ENCODE measurements at regions not wholly inside any gene's neighbourhood (a gene's known extent, or its start where the extent isn't known, plus 50 kb on each side); places are given as distances from the start of the nearest gene placed in this dataset.
"Not testable (repeated sequence)": the region's sequence is repeated elsewhere in the genome, so short reads cannot be mapped to it uniquely, and the experiment has no call there.

- no peak for DNase-seq (ENCODE audit: low read depth in 2 of 2)
Measured at GRCh38 chr12:73677520-73678291, 859.9 kb upstream of the ATXN7L3B start.

GRCh38 chr12:73678335-73678734, 859.3 kb upstream of the ATXN7L3B start:
- DNase-seq (ENCODE audit: low read depth in 2 of 2) = no peak

- no peak for DNase-seq (ENCODE audit: low read depth in 2 of 2)
Measured at GRCh38 chr12:73699318-73699717, 838.3 kb upstream of the ATXN7L3B start.

- DNase-seq (ENCODE audit: low read depth in 2 of 2) = no peak
Measured at GRCh38 chr12:73714655-73715054, 823.0 kb upstream of the ATXN7L3B start.

- DNase-seq (ENCODE audit: low read depth in 2 of 2) = not testable (repeated sequence)
Measured at GRCh38 chr12:73716143-73716542, 821.5 kb upstream of the ATXN7L3B start.

- DNase-seq (ENCODE audit: low read depth in 2 of 2) = no peak
Measured at GRCh38 chr12:73719223-73719622, 818.4 kb upstream of the ATXN7L3B start.

- DNase-seq (ENCODE audit: low read depth in 2 of 2) = no peak
Measured at GRCh38 chr12:73726881-73727280, 810.8 kb upstream of the ATXN7L3B start.

GRCh38 chr12:73731658-73732057, 806.0 kb upstream of the ATXN7L3B start:
- DNase-seq (ENCODE audit: low read depth in 2 of 2) = no peak

- DNase-seq (ENCODE audit: low read depth in 2 of 2) = no peak
Measured at GRCh38 chr12:73769337-73769736, 768.3 kb upstream of the ATXN7L3B start.

GRCh38 chr12:73798523-73798922, 739.1 kb upstream of the ATXN7L3B start:
- DNase-seq (ENCODE audit: low read depth in 2 of 2) = no peak

- DNase-seq (ENCODE audit: low read depth in 2 of 2) = no peak
Measured at GRCh38 chr12:73815072-73815645, 722.5 kb upstream of the ATXN7L3B start.

- no peak for DNase-seq (ENCODE audit: low read depth in 2 of 2)
Measured at GRCh38 chr12:73817161-73817560, 720.5 kb upstream of the ATXN7L3B start.

GRCh38 chr12:73833746-73834145, 703.9 kb upstream of the ATXN7L3B start:
- DNase-seq (ENCODE audit: low read depth in 2 of 2) = no peak

GRCh38 chr12:73841963-73842362, 695.7 kb upstream of the ATXN7L3B start:
- no peak for DNase-seq (ENCODE audit: low read depth in 2 of 2)

- DNase-seq (ENCODE audit: low read depth in 2 of 2) = no peak
Measured at GRCh38 chr12:73863546-73863945, 674.1 kb upstream of the ATXN7L3B start.

- DNase-seq (ENCODE audit: low read depth in 2 of 2) = no peak
Measured at GRCh38 chr12:73867147-73867546, 670.5 kb upstream of the ATXN7L3B start.

GRCh38 chr12:73877291-73877690, 660.3 kb upstream of the ATXN7L3B start:
- not testable (repeated sequence) for DNase-seq (ENCODE audit: low read depth in 2 of 2)

GRCh38 chr12:73892201-73892600, 645.4 kb upstream of the ATXN7L3B start:
- DNase-seq (ENCODE audit: low read depth in 2 of 2) = no peak

- DNase-seq (ENCODE audit: low read depth in 2 of 2) = no peak
Measured at GRCh38 chr12:73898645-73899044, 639.0 kb upstream of the ATXN7L3B start.

- DNase-seq (ENCODE audit: low read depth in 2 of 2) = no peak
Measured at GRCh38 chr12:73902260-73902659, 635.4 kb upstream of the ATXN7L3B start.

GRCh38 chr12:73906757-73907156, 630.9 kb upstream of the ATXN7L3B start:
- DNase-seq (ENCODE audit: low read depth in 2 of 2) = no peak

- no peak for DNase-seq (ENCODE audit: low read depth in 2 of 2)
Measured at GRCh38 chr12:73935817-73936216, 601.8 kb upstream of the ATXN7L3B start.

- DNase-seq (ENCODE audit: low read depth in 2 of 2) = no peak
Measured at GRCh38 chr12:73947326-73948026, 590.2 kb upstream of the ATXN7L3B start.

Data from stimulated activated CD4-positive, alpha-beta T cell treated with anti-CD3 and anti-CD28 coated beads, Interleukin-15, amount 100 ng/mL, for 48 hours (primary cell).